GM23338 (cell line): ENCODE measurements at regions not wholly inside any gene's neighbourhood (a gene's known extent, or its start where the extent isn't known, plus 50 kb on each side); places are given as distances from the start of the nearest gene placed in this dataset.

ENCODE experiments used
- ATAC-seq: fragments of 200-7000 bp; cut with Tn5 transposase; 3 replicates; pipeline ENCODE4 v1.9.1; 2020
- DNase-seq: peaks from one replicate; pipeline ENCODE4 v3.0.0-alpha.2; 2015; ENCODE audit warnings: low spot score
- H2AFZ ChIP-seq: fragments of 200-600 bp; sonication (generic); 2 replicates; pipeline ENCODE4 v1.8.0; 2016; ENCODE audit warnings: antibody characterized with exemption, mild to moderate bottlenecking, moderate library complexity
- H3F3A ChIP-seq: fragments of 200-600 bp; sonication (generic); replicated peaks from 2 replicates; pipeline ENCODE4 v1.8.0; 2017; ENCODE audit warnings: antibody characterized with exemption, mixed run types, low read depth
- H3K27ac ChIP-seq: fragments of 200-600 bp; sonication (generic); 2 replicates; pipeline ENCODE4 v1.6.1; 2016; ENCODE audit warnings: low read depth
- H3K27me3 ChIP-seq: fragments of 200-600 bp; sonication (generic); 2 replicates; pipeline ENCODE4 v1.8.0; 2016; ENCODE audit warnings: mild to moderate bottlenecking, mixed run types, moderate library complexity; ENCODE audit not compliant: insufficient read depth
- H3K36me3 ChIP-seq: fragments of 200-600 bp; sonication (generic); 2 replicates; pipeline ENCODE4 v1.8.0; 2016; ENCODE audit warnings: mild to moderate bottlenecking; ENCODE audit not compliant: insufficient read depth
- H3K4me1 ChIP-seq: fragments of 200-600 bp; sonication (generic); 2 replicates; pipeline ENCODE4 v1.8.0; 2016; ENCODE audit warnings: mild to moderate bottlenecking, moderate library complexity; ENCODE audit not compliant: insufficient read depth
- H3K4me2 ChIP-seq: fragments of 200-600 bp; sonication (generic); 2 replicates; pipeline ENCODE4 v1.7.1; 2017; ENCODE audit warnings: mixed run types
- H3K4me3 ChIP-seq: fragments of 200-600 bp; sonication (generic); 2 replicates; pipeline ENCODE4 v1.6.1; 2016; ENCODE audit warnings: mixed run types
- H3K79me2 ChIP-seq: fragments of 200-600 bp; sonication (generic); replicated peaks from 2 replicates; pipeline ENCODE4 v1.8.0; 2017; ENCODE audit warnings: mild to moderate bottlenecking; ENCODE audit not compliant: insufficient read depth
- H3K9me2 ChIP-seq: fragments of 200-600 bp; sonication (generic); 2 replicates; pipeline ENCODE4 v1.8.0; 2017; ENCODE audit not compliant: insufficient read depth
- H4K20me1 ChIP-seq: fragments of 200-600 bp; sonication (generic); replicated peaks from 2 replicates; pipeline ENCODE4 v1.8.0; 2017; ENCODE audit warnings: mild to moderate bottlenecking; ENCODE audit not compliant: insufficient read depth
- H3K27ac Mint-ChIP-seq: 2 replicates; pipeline ENCODE4 v1.8.0; 2020; ENCODE audit warnings: inconsistent platforms, mild to moderate bottlenecking, moderate library complexity, mixed read lengths
- H3K27me3 Mint-ChIP-seq: 3 replicates; pipeline ENCODE4 v1.8.0; 2022; ENCODE audit warnings: low read depth, mild to moderate bottlenecking, moderate library complexity, mixed read lengths, inconsistent platforms; ENCODE audit not compliant: insufficient read depth, poor library complexity
- H3K36me3 Mint-ChIP-seq: 3 replicates; pipeline ENCODE4 v1.8.0; 2021; ENCODE audit warnings: low read depth, mild to moderate bottlenecking, inconsistent platforms, moderate library complexity, mixed read lengths
- H3K4me1 Mint-ChIP-seq: 3 replicates; pipeline ENCODE4 v1.8.0; 2020; ENCODE audit warnings: mild to moderate bottlenecking, inconsistent platforms, mixed read lengths
- H3K4me3 Mint-ChIP-seq: 3 replicates; pipeline ENCODE4 v1.8.0; 2021; ENCODE audit warnings: moderate library complexity, mild to moderate bottlenecking, inconsistent platforms, mixed read lengths
- H3K9me3 Mint-ChIP-seq: 3 replicates; pipeline ENCODE4 v1.8.0; 2020; ENCODE audit warnings: moderate library complexity, mild to moderate bottlenecking, inconsistent platforms, mixed read lengths
- CREB1 ChIP-seq: fragments of 250-450 bp; sonication (Bioruptor Pico); IDR thresholded peaks from 2 replicates; pipeline ENCODE4 v1.5.0; 2020; ENCODE audit warnings: low read depth, mild to moderate bottlenecking, moderate library complexity
- EZH2 ChIP-seq: fragments of 200-600 bp; sonication (generic); IDR thresholded peaks from one replicate; pipeline ENCODE4 v1.8.0; 2017; ENCODE audit warnings: antibody characterized with exemption, mild to moderate bottlenecking, low read depth; ENCODE audit not compliant: unreplicated experiment
- NANOG ChIP-seq: IDR thresholded peaks from 2 replicates; pipeline ENCODE4 v1.6.1; 2016; ENCODE audit warnings: antibody characterized with exemption, borderline replicate concordance
- STAT1 ChIP-seq: IDR thresholded peaks from one replicate; pipeline ENCODE4 v1.6.1; 2016; ENCODE audit warnings: antibody characterized with exemption; ENCODE audit not compliant: unreplicated experiment
- ZNF114 ChIP-seq: fragments of 250-450 bp; sonication (Bioruptor Pico); IDR thresholded peaks from 2 replicates; pipeline ENCODE4 v1.5.0; 2020; ENCODE audit warnings: mild to moderate bottlenecking, moderate library complexity
- ZNF331 ChIP-seq: fragments of 250-450 bp; sonication (Bioruptor Pico); IDR thresholded peaks from 2 replicates; pipeline ENCODE4 v1.5.0; 2020; ENCODE audit warnings: low read depth, mild to moderate bottlenecking, moderate library complexity
- TF ChIP-seq, protein P1 (sequence below), 2 experiments: fragments of 200-600 bp in 1 of 2; sonication (generic) in 1 of 2; conservative IDR thresholded peaks; 2 replicates each; pipeline versions ENCODE4 v1.5.1 to v1.6.1; 2016 to 2017; ENCODE audit warnings: antibody characterized with exemption in 2 of 2, low read depth in 2 of 2, mild to moderate bottlenecking in 2 of 2, moderate library complexity in 1 of 2
- TF ChIP-seq, protein P2 (sequence below): IDR thresholded peaks from 2 replicates; pipeline ENCODE4 v1.6.1; 2016; ENCODE audit warnings: antibody characterized with exemption
- TF ChIP-seq, protein P3 (sequence below): fragments of 250-450 bp; sonication (Bioruptor Pico); IDR thresholded peaks from 2 replicates; pipeline ENCODE4 v1.5.0; 2020; ENCODE audit warnings: mild to moderate bottlenecking, moderate library complexity

DNA sequence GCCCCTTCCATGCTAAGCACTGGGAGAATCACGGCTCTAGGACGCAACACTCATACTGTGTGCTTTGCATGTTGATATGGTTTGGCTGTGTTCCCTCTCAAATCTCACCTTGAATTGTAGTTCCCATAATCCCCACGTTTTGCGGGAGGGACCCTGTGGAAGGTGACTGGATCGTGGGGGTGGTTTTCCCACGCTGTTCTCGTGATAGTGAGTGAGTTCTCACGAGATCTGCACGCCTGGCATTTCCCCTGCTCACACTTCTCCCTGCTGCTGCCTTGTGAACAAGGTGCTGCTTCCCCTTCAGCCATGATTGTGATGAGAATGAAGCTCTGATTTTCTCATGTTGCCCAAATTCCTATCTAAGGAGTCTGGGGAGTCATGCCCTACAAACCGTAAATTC, 53.0 kb upstream of the ADGRA1 start:
- H3K36me3 Mint-ChIP-seq = no peaks in the 10 kb centered on the region
- Histone ChIP-seq H3K9me2 (no peaks in the 10 kb centered on the region), H3F3A (0 out of 2 replicates have a peak, but pooled peaks cover 3% of the 10 kb centered on the region), H2AFZ (no peak overlapping the region), H3K4me2 (no peak overlapping the region), H3K4me3 (no peak overlapping the region), H3K4me1 (no peaks in the 10 kb centered on the region), H3K36me3 (no peaks in the 10 kb centered on the region), H3K27ac (no peak overlapping the region), H3K79me2 (no peaks in the 10 kb centered on the region), H3K27me3 (no peaks in the 10 kb centered on the region), H4K20me1 (no peaks in the 10 kb centered on the region)
- H3K27ac Mint-ChIP-seq = no peak overlapping the region
- no peaks in the 10 kb centered on the region for H3K9me3 Mint-ChIP-seq
- peaks cover 10% of the 10 kb centered on the region for H3K27me3 Mint-ChIP-seq
- DNase-seq (no peak), ATAC-seq (no peak)
- TF ChIP-seq NANOG = no peak
- no peak for TF ChIP-seq ZNF331 (CRISPR knock-in tag)
- TF ChIP-seq, protein P1, sequence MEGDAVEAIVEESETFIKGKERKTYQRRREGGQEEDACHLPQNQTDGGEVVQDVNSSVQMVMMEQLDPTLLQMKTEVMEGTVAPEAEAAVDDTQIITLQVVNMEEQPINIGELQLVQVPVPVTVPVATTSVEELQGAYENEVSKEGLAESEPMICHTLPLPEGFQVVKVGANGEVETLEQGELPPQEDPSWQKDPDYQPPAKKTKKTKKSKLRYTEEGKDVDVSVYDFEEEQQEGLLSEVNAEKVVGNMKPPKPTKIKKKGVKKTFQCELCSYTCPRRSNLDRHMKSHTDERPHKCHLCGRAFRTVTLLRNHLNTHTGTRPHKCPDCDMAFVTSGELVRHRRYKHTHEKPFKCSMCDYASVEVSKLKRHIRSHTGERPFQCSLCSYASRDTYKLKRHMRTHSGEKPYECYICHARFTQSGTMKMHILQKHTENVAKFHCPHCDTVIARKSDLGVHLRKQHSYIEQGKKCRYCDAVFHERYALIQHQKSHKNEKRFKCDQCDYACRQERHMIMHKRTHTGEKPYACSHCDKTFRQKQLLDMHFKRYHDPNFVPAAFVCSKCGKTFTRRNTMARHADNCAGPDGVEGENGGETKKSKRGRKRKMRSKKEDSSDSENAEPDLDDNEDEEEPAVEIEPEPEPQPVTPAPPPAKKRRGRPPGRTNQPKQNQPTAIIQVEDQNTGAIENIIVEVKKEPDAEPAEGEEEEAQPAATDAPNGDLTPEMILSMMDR (conservative IDR thresholded peaks at IDR 0.05; ENCODE audit: low read depth in 2 of 2) = no peak
- TF ChIP-seq, protein P2, sequence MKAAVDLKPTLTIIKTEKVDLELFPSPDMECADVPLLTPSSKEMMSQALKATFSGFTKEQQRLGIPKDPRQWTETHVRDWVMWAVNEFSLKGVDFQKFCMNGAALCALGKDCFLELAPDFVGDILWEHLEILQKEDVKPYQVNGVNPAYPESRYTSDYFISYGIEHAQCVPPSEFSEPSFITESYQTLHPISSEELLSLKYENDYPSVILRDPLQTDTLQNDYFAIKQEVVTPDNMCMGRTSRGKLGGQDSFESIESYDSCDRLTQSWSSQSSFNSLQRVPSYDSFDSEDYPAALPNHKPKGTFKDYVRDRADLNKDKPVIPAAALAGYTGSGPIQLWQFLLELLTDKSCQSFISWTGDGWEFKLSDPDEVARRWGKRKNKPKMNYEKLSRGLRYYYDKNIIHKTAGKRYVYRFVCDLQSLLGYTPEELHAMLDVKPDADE = no peak
- no peak for TF ChIP-seq CREB1
- no peak for TF ChIP-seq STAT1
- TF ChIP-seq ZNF114 (CRISPR knock-in tag) = no peak
- no peak for TF ChIP-seq EZH2
- TF ChIP-seq, protein P3, sequence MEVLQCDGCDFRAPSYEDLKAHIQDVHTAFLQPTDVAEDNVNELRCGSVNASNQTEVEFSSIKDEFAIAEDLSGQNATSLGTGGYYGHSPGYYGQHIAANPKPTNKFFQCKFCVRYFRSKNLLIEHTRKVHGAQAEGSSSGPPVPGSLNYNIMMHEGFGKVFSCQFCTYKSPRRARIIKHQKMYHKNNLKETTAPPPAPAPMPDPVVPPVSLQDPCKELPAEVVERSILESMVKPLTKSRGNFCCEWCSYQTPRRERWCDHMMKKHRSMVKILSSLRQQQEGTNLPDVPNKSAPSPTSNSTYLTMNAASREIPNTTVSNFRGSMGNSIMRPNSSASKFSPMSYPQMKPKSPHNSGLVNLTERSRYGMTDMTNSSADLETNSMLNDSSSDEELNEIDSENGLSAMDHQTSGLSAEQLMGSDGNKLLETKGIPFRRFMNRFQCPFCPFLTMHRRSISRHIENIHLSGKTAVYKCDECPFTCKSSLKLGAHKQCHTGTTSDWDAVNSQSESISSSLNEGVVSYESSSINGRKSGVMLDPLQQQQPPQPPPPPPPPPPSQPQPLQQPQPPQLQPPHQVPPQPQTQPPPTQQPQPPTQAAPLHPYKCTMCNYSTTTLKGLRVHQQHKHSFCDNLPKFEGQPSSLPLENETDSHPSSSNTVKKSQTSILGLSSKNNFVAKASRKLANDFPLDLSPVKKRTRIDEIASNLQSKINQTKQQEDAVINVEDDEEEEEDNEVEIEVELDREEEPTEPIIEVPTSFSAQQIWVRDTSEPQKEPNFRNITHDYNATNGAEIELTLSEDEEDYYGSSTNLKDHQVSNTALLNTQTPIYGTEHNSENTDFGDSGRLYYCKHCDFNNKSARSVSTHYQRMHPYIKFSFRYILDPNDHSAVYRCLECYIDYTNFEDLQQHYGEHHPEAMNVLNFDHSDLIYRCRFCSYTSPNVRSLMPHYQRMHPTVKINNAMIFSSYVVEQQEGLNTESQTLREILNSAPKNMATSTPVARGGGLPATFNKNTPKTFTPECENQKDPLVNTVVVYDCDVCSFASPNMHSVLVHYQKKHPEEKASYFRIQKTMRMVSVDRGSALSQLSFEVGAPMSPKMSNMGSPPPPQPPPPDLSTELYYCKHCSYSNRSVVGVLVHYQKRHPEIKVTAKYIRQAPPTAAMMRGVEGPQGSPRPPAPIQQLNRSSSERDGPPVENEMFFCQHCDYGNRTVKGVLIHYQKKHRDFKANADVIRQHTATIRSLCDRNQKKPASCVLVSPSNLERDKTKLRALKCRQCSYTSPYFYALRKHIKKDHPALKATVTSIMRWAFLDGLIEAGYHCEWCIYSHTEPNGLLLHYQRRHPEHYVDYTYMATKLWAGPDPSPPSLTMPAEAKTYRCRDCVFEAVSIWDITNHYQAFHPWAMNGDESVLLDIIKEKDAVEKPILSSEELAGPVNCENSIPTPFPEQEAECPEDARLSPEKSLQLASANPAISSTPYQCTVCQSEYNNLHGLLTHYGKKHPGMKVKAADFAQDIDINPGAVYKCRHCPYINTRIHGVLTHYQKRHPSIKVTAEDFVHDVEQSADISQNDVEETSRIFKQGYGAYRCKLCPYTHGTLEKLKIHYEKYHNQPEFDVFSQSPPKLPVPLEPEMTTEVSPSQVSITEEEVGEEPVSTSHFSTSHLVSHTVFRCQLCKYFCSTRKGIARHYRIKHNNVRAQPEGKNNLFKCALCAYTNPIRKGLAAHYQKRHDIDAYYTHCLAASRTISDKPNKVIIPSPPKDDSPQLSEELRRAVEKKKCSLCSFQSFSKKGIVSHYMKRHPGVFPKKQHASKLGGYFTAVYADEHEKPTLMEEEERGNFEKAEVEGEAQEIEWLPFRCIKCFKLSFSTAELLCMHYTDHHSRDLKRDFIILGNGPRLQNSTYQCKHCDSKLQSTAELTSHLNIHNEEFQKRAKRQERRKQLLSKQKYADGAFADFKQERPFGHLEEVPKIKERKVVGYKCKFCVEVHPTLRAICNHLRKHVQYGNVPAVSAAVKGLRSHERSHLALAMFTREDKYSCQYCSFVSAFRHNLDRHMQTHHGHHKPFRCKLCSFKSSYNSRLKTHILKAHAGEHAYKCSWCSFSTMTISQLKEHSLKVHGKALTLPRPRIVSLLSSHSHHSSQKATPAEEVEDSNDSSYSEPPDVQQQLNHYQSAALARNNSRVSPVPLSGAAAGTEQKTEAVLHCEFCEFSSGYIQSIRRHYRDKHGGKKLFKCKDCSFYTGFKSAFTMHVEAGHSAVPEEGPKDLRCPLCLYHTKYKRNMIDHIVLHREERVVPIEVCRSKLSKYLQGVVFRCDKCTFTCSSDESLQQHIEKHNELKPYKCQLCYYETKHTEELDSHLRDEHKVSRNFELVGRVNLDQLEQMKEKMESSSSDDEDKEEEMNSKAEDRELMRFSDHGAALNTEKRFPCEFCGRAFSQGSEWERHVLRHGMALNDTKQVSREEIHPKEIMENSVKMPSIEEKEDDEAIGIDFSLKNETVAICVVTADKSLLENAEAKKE (CRISPR knock-in tag) = no peak
- H3K4me1 Mint-ChIP-seq = peaks cover 12% of the 10 kb centered on the region
- no peak overlapping the region for H3K4me3 Mint-ChIP-seq
